ENCODE measurements at regions not wholly inside any gene's neighbourhood (a gene's known extent, or its start where the extent isn't known, plus 50 kb on each side); places are given as distances from the start of the nearest gene placed in this dataset.

- DNase-seq: no peak
Measured at GRCh38 chr10:78374331-78375028, 340.8 kb downstream of the RPS24 start.

- no peak for DNase-seq
Measured at GRCh38 chr10:78375854-78376785, 342.5 kb downstream of the RPS24 start.

GRCh38 chr10:78377356-78377755 lies 343.7 kb downstream of the RPS24 start:
- DNase-seq: no peak

DNA sequence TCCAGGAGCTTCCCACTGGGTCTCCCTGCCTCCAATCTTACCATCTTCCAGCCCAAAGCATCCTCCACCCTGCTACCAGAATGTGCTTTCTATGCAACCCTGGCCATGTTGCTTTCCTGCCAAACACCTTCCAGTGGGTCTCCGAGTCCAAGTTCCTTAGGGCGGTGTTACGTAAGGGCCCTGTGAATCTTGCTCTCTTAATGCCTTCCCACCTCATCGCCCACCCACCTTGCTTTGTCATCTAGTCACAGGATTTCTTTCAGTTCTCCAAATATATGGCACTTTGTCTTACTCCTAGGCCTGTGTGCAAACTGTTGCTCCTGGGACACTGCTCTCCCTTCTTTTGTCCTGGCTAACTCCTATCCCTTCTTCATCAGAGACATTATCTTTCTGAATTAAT lies 344.5 kb downstream of the RPS24 start:
- DNase-seq: no peak

DNA sequence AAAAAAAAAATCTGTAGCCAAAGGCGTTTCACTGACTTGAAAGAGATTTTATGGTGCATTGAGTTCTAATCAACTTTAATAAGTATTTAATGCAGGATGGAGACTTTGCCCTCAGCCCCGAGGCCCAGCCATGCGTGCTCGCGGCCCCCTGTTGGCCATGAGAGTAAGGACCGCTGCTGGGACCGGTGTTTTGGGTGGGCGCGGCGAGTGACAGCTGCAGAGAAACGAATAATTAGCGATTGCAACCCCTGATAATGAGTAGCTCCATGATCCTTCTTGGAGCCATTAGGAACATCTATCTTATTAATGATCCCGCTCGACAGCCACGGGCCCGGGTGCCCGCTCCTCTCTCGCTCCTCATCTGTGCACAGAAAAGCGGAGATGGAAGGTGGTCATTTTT lies 347.4 kb downstream of the RPS24 start:
- no peak for DNase-seq

- DNase-seq: no peak
Measured at GRCh38 chr10:78382047-78382446, 348.4 kb downstream of the RPS24 start.

- DNase-seq: no peak
Measured at GRCh38 chr10:78382772-78383171, 349.1 kb downstream of the RPS24 start.

DNA sequence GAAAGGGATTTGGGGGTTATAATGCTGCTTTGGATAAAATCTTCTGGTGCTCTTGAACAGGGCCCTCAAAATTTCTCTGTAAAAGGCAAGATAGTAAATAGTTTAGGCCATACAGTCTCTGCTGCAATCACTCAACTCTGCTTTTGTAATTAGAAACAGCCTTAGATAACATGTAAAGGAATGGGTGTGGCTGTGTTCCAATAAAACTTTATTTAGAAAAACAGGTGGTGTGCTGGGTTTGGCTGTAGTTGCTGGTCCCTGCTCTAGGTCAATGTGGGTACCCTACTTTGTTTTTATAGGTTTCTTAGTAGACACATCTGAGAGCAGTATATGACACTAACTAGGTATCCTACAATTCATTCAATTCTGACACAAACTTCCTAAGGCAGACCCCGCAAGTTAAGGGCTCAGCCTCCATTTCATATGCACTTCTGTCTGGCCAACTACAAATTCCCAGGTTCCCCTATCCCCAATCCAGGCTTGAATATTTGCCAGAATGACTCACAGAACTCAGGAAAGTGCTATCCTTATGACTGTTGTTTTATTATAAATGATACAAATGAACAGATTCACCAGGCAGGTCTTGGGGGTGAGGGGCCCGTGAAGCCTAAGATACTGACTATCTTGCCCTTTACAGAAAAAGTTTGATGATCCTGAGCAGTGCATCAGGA lies 349.9 kb downstream of the RPS24 start:
- no peak for DNase-seq

- DNase-seq: no peak
Measured at GRCh38 chr10:78384049-78384431, 350.4 kb downstream of the RPS24 start.

DNA sequence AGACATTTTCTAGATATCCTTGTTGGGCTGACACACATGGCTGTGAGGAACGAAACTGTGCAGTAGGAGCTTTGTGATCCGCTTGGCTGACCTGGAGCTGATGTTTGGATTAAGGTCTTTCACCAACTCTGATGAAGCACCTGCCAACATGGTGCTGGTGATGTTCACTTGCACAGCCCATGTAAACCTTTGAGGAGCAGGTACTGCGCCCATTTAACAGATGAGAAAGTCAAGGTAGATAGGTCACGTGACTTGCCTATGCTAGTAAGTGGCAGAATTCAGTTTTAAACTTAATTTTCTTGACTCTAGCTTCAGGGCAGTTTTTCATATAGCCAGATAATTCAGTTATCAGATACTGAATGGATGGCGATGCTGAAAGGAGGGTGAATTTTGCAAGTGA lies 351.9 kb downstream of the RPS24 start:
- DNase-seq: no peak

DNA sequence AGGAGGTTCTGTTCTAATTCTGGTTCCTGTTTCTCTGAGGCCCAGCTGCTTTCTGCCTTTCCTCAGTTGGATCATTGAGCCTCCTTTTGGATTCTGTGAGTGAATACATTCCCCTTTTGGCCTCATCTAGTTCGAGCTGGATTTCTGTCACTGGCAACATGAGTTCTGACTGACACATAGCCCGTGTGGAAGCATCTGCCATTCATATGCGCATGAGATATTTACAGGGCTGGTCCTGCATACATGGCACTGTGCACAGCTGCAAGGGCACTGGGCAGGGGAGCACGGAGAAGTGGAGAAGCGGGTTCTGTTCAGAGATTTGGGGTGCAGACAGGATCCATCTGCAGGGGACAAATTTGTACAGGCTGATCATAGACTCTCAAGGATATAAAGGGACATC lies 352.8 kb downstream of the RPS24 start:
- DNase-seq: no peak

DNA sequence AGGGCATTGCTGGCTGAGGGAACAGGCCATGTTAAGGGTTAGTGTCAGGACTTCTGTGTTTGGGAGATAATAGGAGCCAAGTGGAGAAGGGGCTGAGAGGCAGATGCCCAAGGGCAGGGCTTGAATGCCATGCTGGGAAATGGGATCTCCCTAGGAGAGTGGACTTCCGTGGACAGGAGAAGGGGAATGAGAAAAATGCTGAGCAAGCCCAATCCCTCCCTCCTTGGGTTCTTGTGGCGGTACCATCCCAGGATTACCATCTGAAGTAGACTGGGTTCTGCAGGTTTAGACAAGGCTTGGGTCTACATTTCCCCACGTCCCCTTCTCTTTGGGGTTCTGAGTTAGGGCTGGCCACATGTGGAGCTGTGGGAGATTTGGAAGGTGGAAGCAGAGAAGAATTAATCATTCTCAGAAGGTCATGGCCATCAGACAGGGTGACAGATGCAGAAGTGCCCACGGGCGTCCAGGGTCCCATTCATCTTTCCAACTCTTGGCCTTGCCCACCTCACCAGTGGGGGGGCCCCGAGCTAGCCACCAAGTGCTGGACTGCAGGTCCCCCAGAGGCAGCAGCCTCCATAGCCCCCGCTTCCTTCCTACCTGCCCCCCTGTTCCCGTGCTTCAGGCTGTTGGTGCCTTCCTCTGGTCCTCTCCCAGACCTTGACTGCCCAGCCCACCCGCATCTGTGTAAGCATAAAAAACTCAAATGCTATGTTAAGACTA lies 354.8 kb downstream of the RPS24 start:
- no peak for DNase-seq

- no peak for DNase-seq
Measured at GRCh38 chr10:78389419-78389818, 355.8 kb downstream of the RPS24 start.

DNA sequence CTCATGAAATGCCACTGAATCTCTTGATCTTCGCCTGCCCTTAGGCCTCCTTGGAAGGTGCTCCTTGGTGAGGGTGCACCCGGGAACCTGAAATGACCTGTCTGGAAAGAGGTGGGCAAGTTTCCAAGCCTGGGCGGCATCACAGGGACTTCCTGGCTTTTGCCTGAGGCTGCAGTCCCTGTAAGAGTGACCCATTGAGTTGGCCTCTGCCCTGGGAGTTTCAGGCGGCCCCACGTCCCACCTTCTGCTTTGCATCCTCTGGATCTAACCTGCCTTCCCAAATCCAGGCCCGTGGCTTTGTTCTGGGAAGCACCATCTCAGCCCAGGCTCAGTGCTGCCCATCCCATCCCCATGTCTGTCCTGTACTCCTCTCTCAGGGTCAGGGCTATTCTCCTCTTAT lies 356.4 kb downstream of the RPS24 start:
- no peak for DNase-seq

DNA sequence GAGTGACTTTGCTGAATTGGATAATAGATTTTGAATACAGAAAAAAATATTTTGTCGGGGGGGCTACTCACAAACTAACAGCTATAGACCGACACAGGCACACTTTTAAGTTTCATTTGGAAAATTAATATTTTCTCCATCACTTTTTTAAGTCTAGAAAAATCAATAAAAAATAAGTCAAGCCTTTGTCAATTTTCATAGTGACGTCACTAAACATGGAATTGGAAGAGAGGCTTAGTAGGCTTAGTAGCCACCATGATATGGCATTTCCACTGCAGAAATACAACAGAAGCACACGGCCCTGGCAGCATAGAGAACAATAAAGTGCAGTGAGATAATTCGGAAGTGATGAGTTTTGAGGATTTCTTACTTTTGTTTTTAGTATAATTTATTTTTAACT lies 357.2 kb downstream of the RPS24 start:
- DNase-seq: no peak

DNA sequence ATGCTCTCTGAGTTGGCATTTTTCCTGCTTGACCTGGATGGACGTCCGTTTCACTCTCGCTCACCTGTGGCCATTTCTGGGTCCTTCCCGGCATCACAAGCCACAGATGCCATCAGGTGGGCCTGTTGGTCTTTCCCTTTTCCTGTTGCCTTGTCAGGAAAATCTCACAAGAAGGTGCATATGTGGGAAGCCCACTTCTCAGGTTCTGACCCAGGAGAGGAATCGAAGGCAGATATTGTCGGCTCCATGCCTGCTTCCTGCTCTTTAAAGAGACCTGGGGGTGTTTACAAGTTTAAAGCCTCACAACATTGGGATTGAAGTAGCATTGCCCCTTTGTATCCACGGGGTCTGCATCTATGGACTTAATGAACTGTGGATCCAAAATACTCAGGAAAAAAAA lies 357.9 kb downstream of the RPS24 start:
- DNase-seq: no peak

GRCh38 chr10:78392197-78392596 lies 358.5 kb downstream of the RPS24 start:
- DNase-seq: no peak

- no peak for DNase-seq
Measured at GRCh38 chr10:78393094-78393493, 359.4 kb downstream of the RPS24 start.

DNA sequence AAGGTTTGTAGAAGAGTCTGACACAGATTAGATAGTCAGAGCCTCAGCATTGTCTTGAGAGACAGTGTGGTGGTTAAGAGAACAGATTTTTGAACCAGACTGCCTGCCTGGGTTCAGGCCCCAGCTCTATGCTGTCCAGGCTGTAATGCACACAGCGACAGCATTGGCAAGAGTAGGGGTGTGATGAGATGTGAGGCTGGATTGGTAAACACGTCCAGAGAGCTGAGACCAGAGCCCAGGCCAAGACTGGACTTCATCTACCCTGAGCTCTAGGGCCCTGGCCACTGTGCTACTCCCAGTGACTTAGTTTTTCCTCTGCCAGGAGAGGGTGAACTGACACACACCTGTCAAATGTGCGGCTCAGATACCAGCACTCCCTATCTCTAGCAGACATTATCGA lies 360.4 kb downstream of the RPS24 start:
- DNase-seq: no peak

DNA sequence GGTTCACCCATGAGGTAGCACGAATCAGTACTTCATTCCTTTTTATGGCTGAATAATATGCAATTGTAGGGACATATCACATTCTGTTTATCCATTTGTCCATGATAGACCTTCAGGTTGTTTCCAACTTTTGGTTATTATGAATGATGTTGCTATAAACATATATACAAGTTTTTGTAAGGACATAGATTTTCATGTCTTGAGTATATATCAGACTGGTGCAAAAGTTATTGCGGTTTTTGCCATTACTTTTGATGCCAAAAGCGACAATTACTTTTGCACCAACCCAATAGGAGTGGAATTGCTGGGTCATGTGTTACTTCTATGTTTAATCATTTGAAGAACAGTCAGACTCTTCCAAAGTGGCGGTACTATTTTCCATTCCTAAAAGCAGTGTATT lies 361.5 kb downstream of the RPS24 start:
- no peak for DNase-seq

DNA sequence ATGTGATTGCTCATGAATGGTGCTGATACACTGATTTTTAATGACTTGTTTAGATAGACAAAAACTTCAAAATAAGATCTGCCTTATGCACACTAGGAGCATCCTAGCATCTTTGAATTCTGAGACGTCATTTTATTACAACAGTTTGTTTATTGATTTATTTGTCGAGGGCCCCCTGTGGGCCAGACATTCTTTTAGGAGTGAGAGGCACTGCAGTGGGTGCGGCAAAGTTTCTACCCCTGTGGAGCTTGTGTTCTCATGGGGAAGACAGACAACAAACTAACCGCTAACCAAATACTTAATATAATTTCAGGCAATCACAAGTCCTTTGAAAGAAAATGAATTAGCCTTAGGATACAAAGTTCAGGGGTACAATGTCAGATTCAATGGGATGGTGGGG lies 363.1 kb downstream of the RPS24 start:
- no peak for DNase-seq

GRCh38 chr10:78397786-78398185 lies 364.1 kb downstream of the RPS24 start:
- DNase-seq: no peak

GRCh38 chr10:78398382-78398781 lies 364.7 kb downstream of the RPS24 start:
- DNase-seq: no peak

Measured in NCI-H524 treated with DMSO at 0.1 percent for 48 hours (cell line).